Kidney (tissue), 13 donors: ENCODE measurements at regions not wholly inside any gene's neighbourhood (a gene's known extent, or its start where the extent isn't known, plus 50 kb on each side); places are given as distances from the start of the nearest gene placed in this dataset.

Source experiments
- DNase-seq, 5 donors: peaks; one replicate each; pipeline ENCODE4 v3.0.0-alpha.2; 2013 to 2020
- FAIRE-seq: peaks from 2 replicates; lab custom pipeline; 2012; peaks lifted over from hg19 to GRCh38; lab: Jason Lieb, UNC
- H3K27ac ChIP-seq, 2 donors: one replicate each; pipeline ENCODE4 v1.7.0; 2013; ENCODE audit warnings: low read depth in 2 of 2, low read length in 2 of 2, inconsistent platforms in 1 of 2
- H3K27me3 ChIP-seq: one replicate; pipeline ENCODE4 v1.7.1; 2013; ENCODE audit warnings: low read length, inconsistent platforms; ENCODE audit not compliant: control insufficient read depth, insufficient read depth
- H3K36me3 ChIP-seq, 3 donors: one replicate each; pipeline versions ENCODE4 v1.7.0 to v1.7.1; 2013; ENCODE audit warnings: low read length in 3 of 3, control low read depth in 1 of 3, inconsistent platforms in 1 of 3; ENCODE audit not compliant: insufficient read depth in 3 of 3, control insufficient read depth in 2 of 3
- H3K4me1 ChIP-seq, 3 donors: one replicate each; pipeline versions ENCODE4 v1.7.0 to v1.7.1; 2013; ENCODE audit warnings: low read length in 3 of 3, inconsistent platforms in 1 of 3, low read depth in 1 of 3; ENCODE audit not compliant: control insufficient read depth in 2 of 3, insufficient read depth in 2 of 3
- H3K4me3 ChIP-seq, 3 donors: one replicate each; pipeline versions ENCODE4 v1.7.0 to v1.8.1; 2013; ENCODE audit warnings: low read length in 3 of 3, control low read depth in 1 of 3, inconsistent platforms in 1 of 3
- H3K9ac ChIP-seq, 3 donors: one replicate each; pipeline versions ENCODE4 v1.7.0 to v1.7.1; 2013; ENCODE audit warnings: low read length in 3 of 3, control low read depth in 1 of 3, inconsistent platforms in 1 of 3
- H3K9me3 ChIP-seq, 3 donors: one replicate each; pipeline versions ENCODE4 v1.7.0 to v1.7.1; 2013; ENCODE audit warnings: low read length in 3 of 3, control low read depth in 1 of 3, inconsistent platforms in 1 of 3; ENCODE audit not compliant: control insufficient read depth in 2 of 3, insufficient read depth in 1 of 3
- CTCF ChIP-seq: IDR thresholded peaks from 3 replicates; pipeline ENCODE4 v1.5.1; 2012; ENCODE audit warnings: mild to moderate bottlenecking, moderate library complexity, borderline replicate concordance; ENCODE audit not compliant: insufficient read depth; ENCODE audit errors: extremely low read depth
- intact Hi-C: fragments of 100-400 bp; cut with DNase I; formaldehyde crosslinking; loops from one replicate; pipeline ENCODE4 v1.11.1; 2022
- donor health status: control.
- donor health status: control.
- donor health status: control.
- donor health status: control.
- donor health status: control.
- donor health status: DM: yes; HTN: yes; CAD: no.
- donor health status: Normal renal cell carcinoma (clear cell type).

- FAIRE-seq (no peak), DNase-seq (no peak)
- peaks cover 0 to 3% (median 3%) of the 10 kb centered on the region in 3 donors for H3K4me1 ChIP-seq
- no peak overlapping the region for H3K27ac ChIP-seq
- H3K27me3 ChIP-seq = no peaks in the 10 kb centered on the region
- no peak overlapping the region for H3K9ac ChIP-seq
- intact Hi-C loops = no loop called here
- no peak overlapping the region for H3K4me3 ChIP-seq
- H3K9me3 ChIP-seq = no peaks in the 10 kb centered on the region
- no peak for TF ChIP-seq CTCF
- no peaks in the 10 kb centered on the region for H3K36me3 ChIP-seq
These were observed 383.0 kb upstream of the JARID2 start for GRCh38 chr6:14862845-14863244.

- Histone ChIP-seq H3K36me3 (no peaks in the 10 kb centered on the region), H3K4me1 (peaks cover 0 to 3% (median 3%) of the 10 kb centered on the region in 3 donors), H3K27me3 (no peaks in the 10 kb centered on the region), H3K27ac (no peak overlapping the region), H3K9me3 (no peaks in the 10 kb centered on the region), H3K4me3 (no peak overlapping the region), H3K9ac (no peak overlapping the region)
- no peak for FAIRE-seq
- peak in 3 of 5 donors; percentile 32 to 69 (median 62) for DNase-seq
- intact Hi-C loops = no loop called here
- no peak for TF ChIP-seq CTCF
These were observed 381.7 kb upstream of the JARID2 start for GRCh38 chr6:14863902-14864850.

DNA sequence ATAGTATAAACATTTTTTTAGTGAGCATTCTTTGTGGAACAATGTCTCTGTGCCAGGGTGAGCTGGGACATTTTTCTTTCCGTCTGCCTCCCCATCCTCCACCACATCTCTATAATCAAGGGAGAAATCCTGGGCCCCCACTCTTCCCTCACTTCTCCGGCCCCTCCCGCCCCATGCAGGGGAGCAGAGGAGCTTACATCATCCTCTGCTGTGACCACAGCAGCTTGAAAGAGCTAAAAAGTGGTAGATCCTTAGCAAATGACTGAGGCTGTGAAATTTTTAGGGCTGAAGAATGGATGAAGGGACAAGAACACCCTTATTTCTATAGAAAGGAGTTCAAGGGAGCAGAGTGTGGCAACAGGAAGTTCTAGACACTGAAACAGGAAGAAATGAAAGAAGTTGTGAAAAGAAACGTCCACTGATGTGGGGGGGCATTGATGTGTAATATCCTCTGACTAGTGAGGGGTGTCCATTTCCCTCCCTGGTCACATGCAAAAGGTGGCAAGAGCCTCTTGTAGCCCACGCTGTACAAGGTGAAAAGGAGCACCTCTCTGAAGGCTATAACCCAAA lies 380.3 kb upstream of the JARID2 start:
- intact Hi-C loops = no loop called here
- no peak for FAIRE-seq
- no peaks in the 10 kb centered on the region for H3K9me3 ChIP-seq
- TF ChIP-seq CTCF = no peak
- H3K27me3 ChIP-seq = no peaks in the 10 kb centered on the region
- peaks cover 0 to 3% (median 3%) of the 10 kb centered on the region in 3 donors for H3K4me1 ChIP-seq
- H3K9ac ChIP-seq = no peak overlapping the region
- H3K27ac ChIP-seq = no peak overlapping the region
- no peaks in the 10 kb centered on the region for H3K36me3 ChIP-seq
- peak in 1 of 5 donors; percentile 46 for DNase-seq
- no peak overlapping the region for H3K4me3 ChIP-seq
